Inflammatory macrophage treated with lipopolysaccharide for 1 hour (primary cell): ENCODE measurements at regions not wholly inside any gene's neighbourhood (a gene's known extent, or its start where the extent isn't known, plus 50 kb on each side); places are given as distances from the start of the nearest gene placed in this dataset.
"Not testable (repeated sequence)": the region's sequence is repeated elsewhere in the genome, so short reads cannot be mapped to it uniquely, and the experiment has no call there.

Source experiments
- DNase-seq, 2 donors: peaks; one replicate each; pipeline ENCODE4 v3.0.0-alpha.2; 2020 to 2022

DNA sequence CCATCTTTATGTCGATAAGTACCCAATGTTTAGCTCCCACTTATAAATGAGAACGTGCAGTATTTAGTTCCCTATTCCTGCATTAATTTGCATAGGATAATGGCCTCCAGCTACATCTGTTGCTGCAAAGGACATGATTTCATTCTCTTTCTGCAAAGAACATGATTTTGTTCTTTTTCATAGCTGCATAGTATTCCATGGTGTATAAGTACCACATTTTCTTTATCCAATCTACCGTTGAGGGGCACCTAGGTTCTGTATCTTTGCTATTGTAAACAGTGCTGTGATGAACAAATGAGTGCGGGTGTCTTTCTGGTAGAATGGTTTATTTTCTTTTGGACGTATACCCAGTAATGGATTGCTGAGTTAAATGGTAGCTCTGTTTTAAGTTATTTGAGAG is 63.0 kb downstream of the HLX start:
- no peak for DNase-seq

- not testable (repeated sequence) for DNase-seq
Measured at GRCh38 chr1:220942914-220943313, 63.7 kb downstream of the HLX start.

- DNase-seq, result no peak
Measured at GRCh38 chr1:220943319-220943996, 64.2 kb downstream of the HLX start.

GRCh38 chr1:220950576-220950975 is 71.3 kb downstream of the HLX start:
- DNase-seq, result peak in 1 of 2 donors; percentile 11

- no peak for DNase-seq
Measured at GRCh38 chr1:220952961-220953643, 73.9 kb downstream of the HLX start.

DNA sequence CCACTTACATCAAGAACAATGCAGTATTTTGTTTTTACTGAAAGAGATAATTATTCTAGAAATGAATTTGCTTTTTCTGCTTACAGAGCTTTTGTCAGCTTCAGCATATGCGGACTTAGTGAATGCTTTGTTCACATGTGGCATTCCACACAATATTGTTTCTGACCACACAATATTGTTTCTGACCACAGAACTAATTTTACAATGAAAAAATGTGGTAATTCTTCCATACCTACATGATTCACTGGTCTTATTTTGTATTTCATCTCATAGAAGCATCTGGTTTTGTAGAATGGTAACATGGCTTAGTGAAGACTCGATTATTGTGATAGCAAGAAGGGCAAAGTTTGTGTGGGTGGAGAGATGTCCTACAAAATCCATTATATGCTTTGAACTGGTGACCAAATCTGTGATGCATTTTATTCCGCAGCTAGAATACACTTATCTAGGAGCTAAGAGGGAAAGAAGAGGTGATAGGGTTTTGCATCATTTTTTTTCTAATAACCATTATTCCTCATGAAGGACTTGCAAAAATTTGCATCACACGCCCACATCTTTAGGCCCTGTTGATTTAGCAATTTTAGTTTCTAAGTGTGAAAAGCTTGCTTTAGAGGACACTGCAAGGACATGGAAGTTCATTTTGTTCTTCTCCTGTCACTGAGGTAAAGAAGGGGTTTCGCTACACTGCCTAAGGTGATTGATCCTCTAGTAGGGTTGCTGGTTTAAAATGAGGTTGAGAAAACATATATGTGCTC is 75.3 kb downstream of the HLX start:
- DNase-seq, result peak in 1 of 2 donors; percentile 62

DNA sequence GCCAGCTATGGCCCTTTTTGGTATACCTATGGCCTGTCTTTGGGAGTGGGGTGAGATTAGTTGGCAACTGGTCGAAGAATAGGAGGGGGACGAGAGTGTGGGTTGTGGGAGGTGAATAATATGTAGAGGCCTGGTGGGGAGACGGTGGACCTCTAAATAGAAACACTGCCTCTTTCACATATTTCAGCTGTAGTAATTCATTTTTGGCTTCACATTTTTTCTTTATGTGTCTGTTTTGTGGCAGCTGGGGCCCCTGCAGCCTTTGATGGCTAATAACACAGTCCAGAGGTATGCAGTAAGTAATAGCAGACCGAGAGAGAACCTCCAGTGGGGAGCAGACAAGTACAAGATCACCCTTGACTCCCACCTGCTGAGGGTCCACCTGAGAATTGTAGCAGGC is 75.9 kb downstream of the HLX start:
- no peak for DNase-seq

DNA sequence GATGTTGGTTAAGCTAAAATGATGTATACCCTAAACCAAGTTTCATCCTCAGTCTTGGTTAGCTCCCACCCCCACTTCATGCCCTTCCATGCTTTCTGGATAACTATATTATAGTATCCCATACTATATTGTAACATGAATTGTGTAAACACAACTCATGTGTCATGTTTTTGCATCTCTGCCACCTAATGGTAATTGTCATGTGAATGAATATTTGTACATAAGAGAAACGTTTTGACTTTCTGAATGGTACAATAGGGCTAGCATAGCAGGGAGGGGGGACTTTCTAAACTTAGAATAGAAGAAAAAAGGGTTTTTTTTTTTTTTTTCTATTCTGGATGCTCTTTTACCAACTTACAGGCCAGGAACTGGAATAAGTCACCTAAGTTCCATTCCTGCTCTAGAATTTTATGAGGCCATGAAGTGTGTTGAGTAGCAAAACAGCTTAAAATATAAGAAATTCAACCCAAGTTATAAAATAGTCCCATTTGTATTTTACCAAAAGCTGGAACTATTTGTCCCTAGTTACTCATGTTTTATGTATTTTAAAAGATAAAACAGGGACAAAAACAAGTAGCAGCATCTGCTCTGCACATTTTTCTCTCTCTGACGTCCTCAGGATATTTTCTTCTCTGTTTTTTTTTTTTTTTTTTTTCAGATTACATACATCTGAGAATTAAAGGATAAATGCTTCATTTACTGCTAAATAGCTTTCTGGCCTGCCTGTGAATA is 77.4 kb downstream of the HLX start:
- DNase-seq, result peak in 1 of 2 donors; percentile 52

- peak; percentile 88 to 96 for DNase-seq
Measured at GRCh38 chr1:220957233-220957605, 78.0 kb downstream of the HLX start.

DNA sequence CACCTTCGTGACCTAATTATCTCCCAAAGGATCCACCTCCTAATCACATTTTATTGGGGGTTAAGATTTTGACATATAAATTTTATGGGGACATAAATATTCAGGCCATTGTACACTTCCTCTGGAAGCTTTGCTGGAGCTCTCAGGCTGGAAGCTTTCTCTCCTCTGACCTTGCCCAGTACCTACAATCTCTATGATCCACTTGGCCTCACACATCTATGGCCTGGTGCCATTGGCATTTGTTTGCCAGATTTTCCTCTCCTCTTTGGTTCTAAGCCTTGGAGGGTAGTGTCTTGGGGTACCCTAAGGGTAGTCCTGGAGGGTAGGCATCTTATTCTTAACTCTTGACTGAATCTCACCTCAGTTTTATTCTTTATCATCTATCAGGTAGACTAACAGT is 79.0 kb downstream of the HLX start:
- no peak for DNase-seq

GRCh38 chr1:220962031-220962751 is 82.9 kb downstream of the HLX start:
- peak; percentile 85 to 97 for DNase-seq

GRCh38 chr1:220966041-220966440 is 86.8 kb downstream of the HLX start:
- no peak for DNase-seq

GRCh38 chr1:220966473-220966872 is 87.2 kb downstream of the HLX start:
- DNase-seq, result no peak

- DNase-seq, result no peak
Measured at GRCh38 chr1:220966881-220967611, 87.8 kb downstream of the HLX start.

- DNase-seq, result peak in 1 of 2 donors; percentile 6
Measured at GRCh38 chr1:220967911-220968310, 88.7 kb downstream of the HLX start.

DNA sequence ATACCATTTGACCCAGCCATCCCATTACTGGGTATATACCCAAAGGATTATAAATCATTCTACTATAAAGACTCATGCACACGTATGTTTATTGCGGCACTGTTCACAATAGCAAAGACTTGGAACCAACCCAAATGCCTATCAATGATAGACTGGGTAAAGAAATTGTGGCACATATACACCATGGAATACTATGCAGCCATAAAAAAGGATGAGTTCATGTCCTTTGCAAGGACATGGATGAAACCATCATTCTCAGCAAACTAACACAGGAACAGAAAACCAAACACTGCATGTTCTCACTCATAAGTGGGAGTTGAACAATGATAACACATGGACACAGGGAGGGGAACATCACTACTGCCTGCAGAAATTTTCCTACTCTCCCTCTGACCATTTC is 90.0 kb downstream of the HLX start:
- DNase-seq, result not testable (repeated sequence)

DNA sequence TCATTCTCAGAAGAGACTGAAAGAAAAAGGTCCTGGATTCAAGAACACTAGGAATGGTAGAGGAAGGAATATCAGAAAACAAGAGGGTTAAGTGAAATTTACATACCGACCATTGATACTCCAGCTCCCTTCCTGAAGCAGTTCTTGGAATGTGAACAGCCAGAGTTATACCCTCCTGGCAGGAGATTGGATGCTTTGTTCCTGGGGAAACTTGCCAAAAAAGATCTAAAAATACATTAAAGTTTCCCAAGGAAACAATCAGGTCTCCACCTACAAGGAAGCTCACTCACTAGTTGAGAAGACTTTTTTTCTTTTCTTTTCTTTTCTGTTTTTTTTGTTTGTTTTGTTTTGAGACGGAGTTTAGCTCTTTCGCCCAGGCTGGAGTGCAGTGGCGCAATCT is 91.1 kb downstream of the HLX start:
- no peak for DNase-seq

- DNase-seq, result no peak
Measured at GRCh38 chr1:220971221-220971620, 92.0 kb downstream of the HLX start.

- DNase-seq, result no peak
Measured at GRCh38 chr1:220974431-220974830, 95.2 kb downstream of the HLX start.

DNA sequence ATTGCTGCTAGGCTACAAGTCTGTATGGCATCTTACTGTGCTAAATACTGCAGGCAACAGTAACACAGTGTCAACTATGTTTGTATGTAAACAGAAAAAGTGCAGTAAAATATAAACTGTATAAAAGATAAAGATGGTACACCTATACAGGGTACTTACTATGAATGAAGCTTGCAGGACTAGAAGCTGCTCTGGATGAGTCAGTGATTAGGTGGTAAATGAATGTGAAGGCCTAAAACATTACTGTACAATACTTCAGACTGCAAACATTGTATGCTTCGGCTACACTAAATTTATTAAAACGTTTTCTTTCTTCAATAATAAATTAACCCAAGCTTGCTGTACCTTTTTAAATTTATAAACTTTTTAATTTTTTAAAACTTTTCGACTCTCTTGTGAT is 97.1 kb downstream of the HLX start:
- DNase-seq, result no peak

GRCh38 chr1:220979371-220979770 is 100.1 kb downstream of the HLX start:
- peak; percentile 71 to 85 for DNase-seq

GRCh38 chr1:220982686-220983085 is 103.4 kb downstream of the HLX start:
- DNase-seq, result no peak
